GM21723 (cell line): ENCODE measurements at regions not wholly inside any gene's neighbourhood (a gene's known extent, or its start where the extent isn't known, plus 50 kb on each side); places are given as distances from the start of the nearest gene placed in this dataset.

Experiments used
- ATAC-seq: cut with Tn5 transposase; IDR thresholded peaks from one replicate; pipeline ENCODE4 v1.9.1; 2021; ENCODE audit warnings: mild to moderate bottlenecking, moderate library complexity; ENCODE audit not compliant: unreplicated experiment

- no peak for ATAC-seq
These were observed 109.7 kb downstream of the B3GNT2 start for GRCh38 chr2:62305421-62306176.

- no peak for ATAC-seq
These were observed 108.8 kb downstream of the B3GNT2 start for GRCh38 chr2:62304429-62305417.

DNA sequence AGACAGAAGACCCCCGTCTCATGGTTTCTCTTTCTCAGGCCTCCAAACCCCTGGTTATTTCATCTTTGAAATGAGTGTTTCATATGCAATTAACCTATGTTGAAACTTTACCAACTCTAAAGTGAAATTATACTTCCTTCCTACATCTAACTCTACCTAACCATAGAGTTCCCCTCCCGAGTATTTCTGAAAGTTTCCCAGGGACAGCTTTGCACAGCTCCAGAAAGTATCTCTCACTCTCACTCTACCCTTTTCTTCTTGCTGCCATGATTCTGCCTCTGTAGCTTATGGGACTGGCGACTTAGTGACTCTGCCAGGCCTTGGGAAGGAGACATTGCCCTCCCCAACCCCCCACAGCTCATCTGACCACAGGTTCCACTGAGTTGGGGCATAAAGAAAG lies 107.9 kb downstream of the B3GNT2 start:
- ATAC-seq = peak; percentile 40

DNA sequence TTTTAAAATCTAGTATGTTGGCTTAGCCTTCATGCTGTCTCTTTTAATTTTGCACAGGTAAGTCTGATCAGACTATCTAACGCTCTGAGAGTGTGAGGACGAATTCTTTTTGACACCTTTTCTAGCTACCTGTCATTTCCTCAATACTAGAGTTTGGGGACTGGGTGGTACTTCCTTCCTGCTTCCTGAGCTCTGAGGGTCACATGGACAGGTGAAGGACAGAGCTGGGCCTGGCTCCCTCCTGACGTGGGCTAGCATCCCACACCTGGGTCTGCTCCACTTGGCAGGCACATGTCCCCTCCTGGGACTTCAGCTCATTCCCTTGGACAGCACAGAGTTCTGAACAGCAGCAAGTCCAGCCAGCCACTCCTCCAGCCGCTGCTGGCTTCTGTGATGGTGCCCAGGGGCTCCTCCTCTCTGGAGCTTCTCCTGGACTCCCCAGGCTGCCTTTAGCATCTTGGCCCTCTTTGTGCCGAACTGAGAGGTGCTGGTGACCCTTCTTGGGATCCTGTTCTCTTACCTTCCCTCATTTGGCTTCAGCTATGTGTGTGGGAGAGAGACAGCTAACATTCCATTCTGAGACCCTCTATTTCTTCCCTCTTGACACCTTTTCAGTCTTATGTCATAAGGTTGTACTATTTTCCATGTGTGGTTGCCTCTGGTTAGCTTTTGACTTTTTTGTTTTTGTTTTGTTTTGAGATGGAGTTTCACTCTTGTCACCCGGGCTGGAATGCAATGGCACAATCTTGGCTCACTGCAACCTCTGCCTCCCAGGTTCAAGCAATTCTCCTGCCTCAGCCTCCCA lies 106.9 kb downstream of the B3GNT2 start:
- ATAC-seq = no peak

GRCh38 chr2:62300925-62301324 lies 105.0 kb downstream of the B3GNT2 start:
- ATAC-seq = no peak

GRCh38 chr2:62297624-62298010 lies 101.7 kb downstream of the B3GNT2 start:
- ATAC-seq = no peak

- ATAC-seq = no peak
These were observed 101.1 kb downstream of the B3GNT2 start for GRCh38 chr2:62296832-62297623.

- no peak for ATAC-seq
These were observed 100.3 kb downstream of the B3GNT2 start for GRCh38 chr2:62296034-62296831.

DNA sequence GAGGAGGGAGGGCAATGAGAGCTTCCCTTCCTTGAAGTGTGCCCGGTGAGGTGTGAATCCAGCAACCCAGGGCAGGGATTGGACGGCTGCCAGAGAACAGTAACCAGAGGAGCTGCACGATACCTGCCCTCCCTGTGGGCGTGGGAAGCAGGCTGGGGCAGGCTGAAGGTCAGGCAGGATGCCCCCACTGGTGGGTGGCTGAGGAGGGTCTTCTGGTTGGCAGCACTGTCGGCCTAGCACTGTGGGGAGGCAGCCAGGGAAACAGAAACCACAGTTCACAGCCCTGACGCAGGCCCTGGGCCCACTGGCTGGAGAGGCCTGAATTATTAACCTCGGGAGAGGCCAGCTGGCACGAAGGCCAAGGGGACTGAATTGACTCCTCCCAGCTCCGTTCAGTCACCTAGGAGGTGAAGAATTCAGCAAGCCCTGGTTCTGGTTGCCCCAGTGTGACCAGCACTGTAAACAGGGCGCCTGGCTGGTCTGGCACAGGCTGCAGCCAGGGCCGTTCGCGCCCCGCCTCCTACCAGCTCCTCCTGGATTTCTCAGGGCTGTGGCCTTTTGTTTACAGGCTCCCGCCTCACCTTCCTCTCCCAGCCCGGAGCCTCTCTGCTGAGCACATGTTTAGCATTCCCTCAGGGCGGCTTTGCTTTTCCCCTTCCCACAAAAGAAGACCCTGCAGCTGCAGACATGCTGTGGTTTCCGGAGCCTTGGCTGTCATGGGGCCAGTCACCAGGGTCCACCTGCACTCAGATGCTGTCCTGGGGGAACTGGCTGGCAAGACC lies 97.8 kb downstream of the B3GNT2 start:
- ATAC-seq = peak; percentile 54

GRCh38 chr2:62293151-62293489 lies 97.2 kb downstream of the B3GNT2 start:
- no peak for ATAC-seq

GRCh38 chr2:62292190-62292589 lies 96.3 kb downstream of the B3GNT2 start:
- ATAC-seq = no peak

GRCh38 chr2:62291517-62292137 lies 95.7 kb downstream of the B3GNT2 start:
- no peak for ATAC-seq

GRCh38 chr2:62291052-62291451 lies 95.1 kb downstream of the B3GNT2 start:
- ATAC-seq = no peak

- ATAC-seq = peak; percentile 63
These were observed 92.3 kb downstream of the B3GNT2 start for GRCh38 chr2:62287899-62288880.

- no peak for ATAC-seq
These were observed 91.4 kb downstream of the B3GNT2 start for GRCh38 chr2:62287282-62287681.

DNA sequence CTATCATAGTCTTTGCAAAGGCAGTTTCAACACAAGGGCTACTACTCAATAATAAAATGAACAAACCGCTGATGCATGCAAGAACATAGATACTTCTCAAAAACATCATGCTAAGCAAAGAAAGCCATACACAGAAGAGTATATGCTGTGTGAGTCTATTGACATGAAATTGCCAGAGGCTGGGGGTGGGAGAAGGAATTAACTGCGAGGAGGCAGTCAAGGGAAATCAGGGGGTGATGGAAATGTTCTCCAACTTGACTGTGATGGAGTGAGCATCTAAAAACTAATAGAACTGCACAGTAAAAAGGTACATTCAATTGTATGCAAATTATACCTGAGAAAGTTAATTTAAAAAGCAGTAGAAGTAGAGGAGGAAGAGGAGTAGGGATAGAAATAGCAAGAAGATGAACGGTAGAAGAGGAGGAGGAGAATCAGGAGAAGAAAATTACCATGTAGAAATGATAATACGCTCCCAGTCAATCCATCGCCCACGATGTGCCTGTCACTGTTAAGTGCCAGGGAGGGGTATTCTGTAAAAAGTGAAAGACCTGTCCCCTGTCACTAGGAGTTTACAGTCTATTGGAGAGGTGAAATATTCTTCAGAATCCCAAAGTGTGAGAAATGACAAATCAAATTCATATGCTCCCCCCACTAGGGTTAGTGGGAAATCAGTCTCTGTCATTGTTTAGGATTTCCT lies 90.3 kb downstream of the B3GNT2 start:
- no peak for ATAC-seq

GRCh38 chr2:62284980-62285379 lies 89.1 kb downstream of the B3GNT2 start:
- no peak for ATAC-seq
